Glutamatergic neuron (in vitro differentiated cells): ENCODE measurements at regions not wholly inside any gene's neighbourhood (a gene's known extent, or its start where the extent isn't known, plus 50 kb on each side); places are given as distances from the start of the nearest gene placed in this dataset.

Source experiments
- DNase-seq: peaks from one replicate; pipeline ENCODE4 v3.0.0; 2022
- H3K27ac Mint-ChIP-seq: one replicate; pipeline ENCODE4 v1.8.0; 2020; ENCODE audit warnings: mild to moderate bottlenecking, mixed read lengths, inconsistent platforms; ENCODE audit not compliant: unreplicated experiment
- H3K27me3 Mint-ChIP-seq: one replicate; pipeline ENCODE4 v1.8.0; 2020; ENCODE audit warnings: mild to moderate bottlenecking, moderate library complexity, mixed read lengths, inconsistent platforms; ENCODE audit not compliant: unreplicated experiment
- H3K36me3 Mint-ChIP-seq: one replicate; pipeline ENCODE4 v1.8.0; 2020; ENCODE audit warnings: mild to moderate bottlenecking, mixed read lengths, inconsistent platforms; ENCODE audit not compliant: unreplicated experiment
- H3K4me1 Mint-ChIP-seq: one replicate; pipeline ENCODE4 v1.8.0; 2020; ENCODE audit warnings: mild to moderate bottlenecking, low read depth, mixed read lengths, inconsistent platforms; ENCODE audit not compliant: unreplicated experiment
- H3K4me3 Mint-ChIP-seq: one replicate; pipeline ENCODE4 v1.8.0; 2020; ENCODE audit warnings: mild to moderate bottlenecking, mixed read lengths, inconsistent platforms; ENCODE audit not compliant: unreplicated experiment
- H3K9me3 Mint-ChIP-seq: one replicate; pipeline ENCODE4 v1.8.0; 2020; ENCODE audit warnings: mild to moderate bottlenecking, moderate library complexity, mixed read lengths, inconsistent platforms; ENCODE audit not compliant: unreplicated experiment
- TF ChIP-seq, protein P1 (sequence below): fragments of 200-600 bp; sonication (generic); IDR thresholded peaks from one replicate; pipeline ENCODE4 v1.5.0; 2021; ENCODE audit not compliant: partially characterized antibody, unreplicated experiment

- DNase-seq = no peak
- Mint-ChIP-seq H3K27me3 (no peaks in the 10 kb centered on the region), H3K27ac (no peak overlapping the region), H3K36me3 (peaks cover 6% of the 10 kb centered on the region), H3K9me3 (peaks cover 9% of the 10 kb centered on the region), H3K4me1 (no peaks in the 10 kb centered on the region), H3K4me3 (no peak overlapping the region)
- TF ChIP-seq, protein P1, sequence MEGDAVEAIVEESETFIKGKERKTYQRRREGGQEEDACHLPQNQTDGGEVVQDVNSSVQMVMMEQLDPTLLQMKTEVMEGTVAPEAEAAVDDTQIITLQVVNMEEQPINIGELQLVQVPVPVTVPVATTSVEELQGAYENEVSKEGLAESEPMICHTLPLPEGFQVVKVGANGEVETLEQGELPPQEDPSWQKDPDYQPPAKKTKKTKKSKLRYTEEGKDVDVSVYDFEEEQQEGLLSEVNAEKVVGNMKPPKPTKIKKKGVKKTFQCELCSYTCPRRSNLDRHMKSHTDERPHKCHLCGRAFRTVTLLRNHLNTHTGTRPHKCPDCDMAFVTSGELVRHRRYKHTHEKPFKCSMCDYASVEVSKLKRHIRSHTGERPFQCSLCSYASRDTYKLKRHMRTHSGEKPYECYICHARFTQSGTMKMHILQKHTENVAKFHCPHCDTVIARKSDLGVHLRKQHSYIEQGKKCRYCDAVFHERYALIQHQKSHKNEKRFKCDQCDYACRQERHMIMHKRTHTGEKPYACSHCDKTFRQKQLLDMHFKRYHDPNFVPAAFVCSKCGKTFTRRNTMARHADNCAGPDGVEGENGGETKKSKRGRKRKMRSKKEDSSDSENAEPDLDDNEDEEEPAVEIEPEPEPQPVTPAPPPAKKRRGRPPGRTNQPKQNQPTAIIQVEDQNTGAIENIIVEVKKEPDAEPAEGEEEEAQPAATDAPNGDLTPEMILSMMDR = no peak
Measured at GRCh38 chr6:169345146-169345545, 91.5 kb upstream of the THBS2 start.

- Mint-ChIP-seq H3K9me3 (peaks cover 7% of the 10 kb centered on the region), H3K27me3 (no peaks in the 10 kb centered on the region), H3K36me3 (peaks cover 5% of the 10 kb centered on the region), H3K4me3 (no peak overlapping the region), H3K4me1 (no peaks in the 10 kb centered on the region), H3K27ac (no peak overlapping the region)
- DNase-seq = no peak
- TF ChIP-seq, protein P1 = no peak
Measured at GRCh38 chr6:169344750-169345065, 91.1 kb upstream of the THBS2 start.

DNA sequence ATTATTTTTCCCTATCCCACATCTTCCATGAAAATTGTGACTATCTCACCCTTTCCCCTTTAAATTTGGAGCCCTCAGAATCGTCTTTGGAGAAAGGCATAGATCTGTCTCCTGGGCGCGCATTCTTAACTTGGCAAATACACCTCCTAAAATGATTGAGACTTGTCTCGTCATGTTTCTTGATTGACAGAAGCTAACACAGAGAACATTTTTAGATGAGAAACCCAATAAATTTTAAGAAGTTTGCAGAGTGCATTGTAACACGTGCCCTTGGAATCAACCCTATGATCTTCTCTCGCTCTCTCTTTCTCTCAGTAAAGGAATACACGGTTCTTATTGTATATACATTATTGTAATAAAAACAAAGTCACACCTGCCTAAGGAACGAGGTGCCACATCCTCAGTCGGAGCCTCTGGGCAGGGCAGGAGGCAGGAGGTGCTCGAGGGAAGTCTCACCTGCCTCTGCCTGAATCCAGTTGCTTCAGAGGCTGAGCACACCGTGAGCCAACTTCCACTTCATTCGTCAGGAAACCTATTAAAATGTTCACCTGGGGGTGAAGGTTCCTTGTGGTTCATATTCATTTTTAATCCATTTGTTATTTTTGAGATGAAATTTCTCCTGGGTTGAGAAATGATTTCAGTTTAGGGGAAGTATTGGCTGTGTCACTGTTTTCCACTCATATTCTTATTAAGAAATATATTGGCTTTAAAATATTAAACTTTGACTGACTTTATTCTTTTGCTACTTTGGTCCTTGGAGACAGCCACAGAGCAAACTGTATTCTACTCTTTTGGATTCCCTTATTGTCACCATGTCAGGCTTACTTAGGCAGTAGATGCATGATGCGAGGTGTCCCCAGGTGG, 90.5 kb upstream of the THBS2 start:
- no peaks in the 10 kb centered on the region for H3K36me3 Mint-ChIP-seq
- no peak for DNase-seq
- H3K4me3 Mint-ChIP-seq = no peak overlapping the region

DNA sequence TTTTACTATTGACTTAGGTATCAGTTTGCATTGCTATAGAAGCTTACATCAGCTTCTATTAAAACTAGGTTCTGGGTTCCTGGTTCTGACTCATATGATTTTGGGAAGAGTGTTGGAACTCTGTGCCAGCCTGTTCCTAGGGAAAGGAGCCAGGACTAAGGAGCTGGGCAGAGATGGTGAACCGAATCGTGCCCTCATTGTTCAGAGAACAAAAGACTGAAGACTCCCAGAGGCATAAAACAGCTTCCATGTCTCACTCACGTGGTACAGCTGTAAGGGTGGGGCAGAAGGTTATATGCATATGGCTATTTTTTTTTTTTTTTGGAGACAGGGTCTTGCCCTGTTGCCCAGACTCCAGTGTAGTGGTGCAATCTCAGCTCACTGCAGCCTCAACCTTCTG, 89.1 kb upstream of the THBS2 start:
- peaks cover 2% of the 10 kb centered on the region for H3K9me3 Mint-ChIP-seq
- no peak for DNase-seq
- H3K27me3 Mint-ChIP-seq = no peaks in the 10 kb centered on the region
- TF ChIP-seq, protein P1 = no peak
- H3K36me3 Mint-ChIP-seq = no peaks in the 10 kb centered on the region
- H3K27ac Mint-ChIP-seq = no peak overlapping the region
- no peaks in the 10 kb centered on the region for H3K4me1 Mint-ChIP-seq
- H3K4me3 Mint-ChIP-seq = no peak overlapping the region

More for the DNA sequence above, 90.5 kb upstream of the THBS2 start:
- Mint-ChIP-seq H3K27ac (no peak overlapping the region), H3K9me3 (peaks cover 7% of the 10 kb centered on the region), H3K27me3 (no peaks in the 10 kb centered on the region), H3K4me1 (no peaks in the 10 kb centered on the region)
- TF ChIP-seq, protein P1 = no peak

DNA sequence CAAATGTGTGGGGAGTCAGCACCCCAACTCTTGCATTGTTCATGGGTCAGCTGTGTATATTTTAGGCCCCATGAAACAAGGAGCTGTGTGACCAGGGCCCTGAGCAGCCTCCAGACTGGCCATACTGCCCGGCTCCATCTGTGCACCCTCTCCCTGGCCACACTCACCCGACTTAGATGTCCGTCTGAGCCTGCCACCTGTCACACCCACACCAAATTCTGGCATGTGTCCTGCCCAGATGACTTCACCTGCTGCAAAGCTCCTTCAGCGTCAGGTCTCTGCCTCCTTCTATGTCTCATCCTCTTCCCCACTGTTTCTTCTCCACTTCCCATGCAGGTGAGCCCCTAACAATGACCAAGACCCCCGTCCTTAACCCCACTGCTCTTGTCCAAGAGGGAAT, 88.1 kb upstream of the THBS2 start:
- no peak overlapping the region for H3K27ac Mint-ChIP-seq
- no peaks in the 10 kb centered on the region for H3K36me3 Mint-ChIP-seq
- H3K9me3 Mint-ChIP-seq = peaks cover 2% of the 10 kb centered on the region
- no peaks in the 10 kb centered on the region for H3K27me3 Mint-ChIP-seq
- TF ChIP-seq, protein P1 = no peak
- DNase-seq = no peak
- no peak overlapping the region for H3K4me3 Mint-ChIP-seq
- H3K4me1 Mint-ChIP-seq = no peaks in the 10 kb centered on the region
